ENCODE measurements at regions not wholly inside any gene's neighbourhood (a gene's known extent, or its start where the extent isn't known, plus 50 kb on each side); places are given as distances from the start of the nearest gene placed in this dataset.
A peak's percentile ranks its signal among the peaks of the same experiment; 100 is the strongest.
"Not testable (repeated sequence)": the region's sequence is repeated elsewhere in the genome, so short reads cannot be mapped to it uniquely, and the experiment has no call there.

DNA sequence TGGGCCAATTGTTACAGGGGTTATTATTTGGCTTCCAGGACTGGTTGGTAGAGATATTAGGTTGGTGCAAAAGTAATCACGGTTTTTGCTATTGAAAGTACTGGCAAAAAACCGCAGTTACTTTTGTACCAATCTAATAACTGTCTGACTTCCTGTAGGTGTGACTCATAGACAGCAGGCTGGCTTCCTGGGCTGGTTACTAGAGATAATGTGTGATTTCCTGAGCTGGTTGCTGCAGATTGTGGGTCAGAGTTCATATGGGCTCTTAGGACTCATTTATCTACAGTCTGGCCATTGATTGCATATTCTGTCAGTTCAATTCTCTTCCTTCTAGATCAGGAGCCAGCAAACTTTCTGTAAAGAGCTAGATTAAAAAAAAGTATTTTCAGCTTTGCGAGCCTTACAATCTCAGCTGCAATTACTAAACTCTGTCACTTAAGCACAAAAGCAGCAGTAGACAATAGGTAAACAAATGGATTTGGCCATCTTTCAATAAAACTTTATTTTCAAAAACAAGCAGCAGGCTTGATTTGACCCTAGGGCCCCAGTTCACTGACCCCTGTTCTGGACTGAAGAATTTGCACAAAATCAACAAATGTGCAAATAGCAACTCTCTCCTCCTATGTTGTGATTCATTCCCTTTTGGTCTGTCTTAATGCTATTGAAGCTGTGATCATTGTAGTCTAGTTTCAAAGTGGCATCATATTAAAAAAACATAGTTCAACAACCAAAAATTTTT is 50.8 kb upstream of the BOD1L1 start:
- intact Hi-C loops (cut with DNase I), result no loop called here
- DNase-seq, result no peak

DNA sequence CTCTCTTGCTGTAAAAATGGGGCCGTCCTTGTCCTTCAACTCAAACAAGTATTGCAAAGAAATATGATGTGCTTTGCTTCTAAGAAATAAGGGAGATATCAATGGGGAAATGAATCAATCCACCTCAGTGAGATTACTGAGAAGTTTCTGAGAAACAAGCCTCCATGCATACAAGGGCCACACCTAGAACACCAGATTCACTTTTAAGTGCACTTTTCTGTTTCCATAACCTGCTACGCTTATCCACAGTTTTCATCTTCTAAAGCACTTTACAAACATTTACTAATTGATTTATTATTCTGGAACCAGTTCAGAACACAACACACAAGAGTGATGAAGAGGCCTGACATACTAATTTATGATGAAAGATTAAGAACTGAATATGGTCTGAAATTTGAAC is 54.0 kb upstream of the BOD1L1 start:
- intact Hi-C loops (cut with DNase I), result no loop called here
- no peak for DNase-seq

DNA sequence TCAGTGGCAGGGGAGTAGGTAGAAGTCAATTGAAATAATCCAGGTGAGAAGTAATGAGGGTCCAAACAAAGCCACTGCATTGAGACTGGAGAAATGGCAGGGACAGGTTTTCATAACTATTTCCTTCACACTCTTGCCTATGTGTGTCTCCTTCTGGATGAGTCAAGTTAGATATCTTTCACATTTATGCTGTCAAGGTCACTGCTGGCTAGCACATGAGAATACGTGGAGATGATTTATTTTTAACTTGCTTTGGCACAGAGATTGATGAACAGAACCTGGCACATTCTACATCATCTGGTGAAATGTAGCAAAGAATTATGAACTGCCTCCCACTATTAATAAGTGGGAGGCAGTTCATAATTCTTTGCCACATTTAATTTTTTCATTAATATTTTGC is 66.7 kb upstream of the BOD1L1 start:
- intact Hi-C loops (cut with DNase I), result no loop called here
- peak in 1 of 42 donors; percentile 17 for DNase-seq

DNA sequence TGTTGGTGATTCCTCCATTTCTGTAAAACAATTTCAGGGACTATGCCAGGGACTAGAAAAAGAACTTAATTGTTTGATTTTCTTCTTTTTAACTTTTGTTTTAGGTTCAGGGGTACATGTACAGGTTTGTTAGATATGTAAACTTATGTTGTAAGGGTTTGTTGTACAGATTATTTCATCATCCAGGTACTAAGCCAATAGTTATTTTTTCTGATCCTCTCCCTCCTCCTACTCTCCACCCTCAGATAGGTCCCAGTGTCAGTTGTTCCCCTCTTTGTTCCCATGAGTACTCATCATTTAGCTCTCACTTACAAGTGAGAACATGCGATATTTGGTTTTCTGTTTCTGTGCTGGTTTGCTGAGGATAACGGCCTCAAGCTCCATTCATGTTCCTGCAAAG is 70.8 kb upstream of the BOD1L1 start:
- DNase-seq, result no peak
- intact Hi-C loops (cut with DNase I), result no loop called here

DNA sequence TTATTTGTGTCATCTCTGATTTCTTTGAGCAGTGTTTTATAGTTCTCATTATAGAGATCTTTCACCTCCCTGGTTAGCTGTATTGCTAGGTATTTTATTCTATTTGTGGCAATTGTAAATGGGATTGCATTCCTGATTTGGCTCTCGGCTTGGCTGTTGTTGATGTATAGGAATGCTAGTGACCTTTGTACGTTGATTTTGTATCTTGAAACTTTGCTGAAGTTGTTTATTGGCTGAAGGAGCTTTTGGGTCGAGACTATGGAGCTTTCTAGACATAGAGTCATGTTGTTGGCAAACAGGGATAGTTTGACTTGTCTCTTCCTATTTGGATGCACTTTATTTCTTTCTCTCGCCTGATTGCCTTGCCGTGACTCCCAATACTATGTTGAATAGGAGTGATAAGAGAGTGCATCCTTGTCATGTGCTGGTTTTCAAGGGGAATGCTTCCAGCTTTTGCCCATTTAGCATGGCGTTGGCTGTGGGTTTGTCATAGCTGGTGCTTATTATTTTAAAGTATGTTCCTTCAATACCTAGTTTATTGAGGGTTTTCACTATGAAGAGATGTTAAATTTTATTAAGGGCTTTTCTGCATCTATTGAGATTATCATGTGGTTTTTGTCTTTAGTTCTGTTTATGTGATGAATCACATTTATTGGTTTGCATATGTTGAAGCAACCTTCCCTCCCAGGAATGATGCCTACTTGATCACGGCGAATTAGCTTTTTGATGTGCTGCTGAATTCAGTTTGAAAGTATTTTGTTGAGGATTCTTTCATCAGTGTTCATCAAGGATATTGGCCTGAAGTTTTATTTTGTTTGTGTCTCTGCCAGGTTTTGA is 72.7 kb upstream of the BOD1L1 start:
- no peak for DNase-seq
- intact Hi-C loops (cut with DNase I), result no loop called here

DNA sequence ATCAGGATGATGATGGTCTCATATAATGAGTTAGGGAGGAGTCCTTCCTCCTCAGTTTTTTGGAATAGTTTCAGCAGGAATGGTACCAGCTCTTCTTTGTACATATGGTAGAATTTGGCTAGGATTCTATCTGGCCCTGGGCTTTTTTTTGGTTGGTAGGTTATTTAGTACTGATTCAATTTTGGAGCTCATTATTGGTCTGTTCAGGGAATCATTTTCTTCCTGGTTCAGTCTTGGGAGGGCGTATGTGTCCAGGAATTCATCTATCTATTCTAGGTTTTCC is 73.3 kb upstream of the BOD1L1 start:
- intact Hi-C loops (cut with DNase I); DNase-seq: not testable (repeated sequence)

DNA sequence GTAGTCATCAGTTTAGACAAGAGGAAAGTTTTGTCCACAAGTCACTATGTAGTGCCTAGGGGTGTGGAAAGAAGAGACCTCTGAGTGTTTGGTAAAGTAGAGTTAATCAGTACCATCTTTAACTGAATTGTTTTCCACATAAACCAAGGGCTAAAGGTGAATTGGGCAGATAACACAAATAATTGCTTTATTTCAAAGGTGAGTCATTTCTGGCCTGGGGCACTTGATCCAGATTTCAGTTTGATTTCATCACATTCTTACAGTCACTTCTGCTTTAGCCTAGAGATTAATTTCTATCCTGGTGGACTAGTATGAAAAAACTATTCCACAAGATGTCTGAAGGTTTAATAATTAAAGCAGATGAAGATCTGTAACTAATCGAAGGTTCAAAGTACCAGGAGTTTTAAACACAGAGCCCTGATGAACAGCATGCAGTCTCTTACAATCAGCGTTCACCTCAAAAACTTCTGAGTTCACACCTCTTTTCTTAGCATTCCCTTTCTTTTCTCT is 74.5 kb upstream of the BOD1L1 start:
- intact Hi-C loops (cut with DNase I), result no loop called here
- DNase-seq, result no peak

DNA sequence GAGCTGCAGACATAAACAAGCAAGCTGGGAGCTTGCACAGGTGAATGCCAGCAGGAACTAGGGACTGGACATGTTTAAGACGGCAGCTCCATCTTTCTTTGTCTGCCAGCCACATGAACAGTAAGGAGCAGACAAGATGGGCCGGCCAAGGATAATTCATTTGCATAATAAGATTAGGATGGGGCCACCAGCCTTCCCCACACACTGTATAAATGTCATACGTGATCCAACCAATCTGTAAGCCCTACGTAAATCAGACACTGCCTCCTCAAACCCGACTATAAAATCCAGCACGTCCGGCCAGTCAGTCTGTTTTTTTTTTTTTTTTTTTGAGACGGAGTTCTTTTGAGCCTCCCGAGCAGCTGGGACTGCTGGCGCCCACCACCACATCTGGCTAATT is 75.6 kb upstream of the BOD1L1 start:
- no peak for DNase-seq
- intact Hi-C loops (cut with DNase I), result no loop called here

DNA sequence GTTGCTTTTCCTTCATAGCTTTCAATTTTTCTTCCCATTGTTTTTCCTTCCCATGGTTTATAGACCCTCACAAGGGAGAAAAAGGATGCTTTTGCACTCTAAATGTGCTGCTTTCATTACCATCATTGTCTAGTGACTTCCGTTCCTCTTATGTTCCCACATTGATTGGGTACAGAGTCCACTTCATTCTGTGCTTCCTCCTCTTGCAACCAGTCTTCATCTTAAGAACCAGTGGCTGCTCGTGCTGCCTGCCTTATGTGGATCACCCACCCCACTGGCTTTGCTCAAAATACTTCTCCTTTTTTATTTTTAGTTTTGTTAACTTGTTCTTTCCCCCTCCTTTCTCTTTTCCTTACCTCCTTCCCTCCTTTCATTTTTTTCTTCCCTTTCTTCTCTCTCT is 76.5 kb upstream of the BOD1L1 start:
- DNase-seq, result no peak
- intact Hi-C loops (cut with DNase I), result no loop called here

DNA sequence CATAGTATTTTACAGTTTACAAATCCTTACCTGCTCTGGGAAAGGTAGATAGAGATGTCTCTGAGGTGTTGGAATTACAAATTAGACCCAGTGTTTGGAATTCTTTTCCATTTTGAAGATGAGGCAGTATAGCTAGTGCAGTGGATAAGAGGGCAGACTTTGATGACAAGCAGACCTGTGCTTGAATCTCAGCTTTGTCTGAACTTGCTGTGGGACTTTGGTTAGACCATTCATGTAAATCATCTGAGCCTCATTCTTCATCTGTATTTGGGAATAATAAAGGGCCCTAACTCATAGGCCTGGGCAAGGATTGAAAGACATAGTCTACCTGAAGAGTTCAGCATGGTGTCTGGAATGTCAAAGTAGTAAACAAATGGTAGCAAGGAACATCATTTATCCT is 77.2 kb upstream of the BOD1L1 start:
- no peak for DNase-seq
- intact Hi-C loops (cut with DNase I), result no loop called here

DNA sequence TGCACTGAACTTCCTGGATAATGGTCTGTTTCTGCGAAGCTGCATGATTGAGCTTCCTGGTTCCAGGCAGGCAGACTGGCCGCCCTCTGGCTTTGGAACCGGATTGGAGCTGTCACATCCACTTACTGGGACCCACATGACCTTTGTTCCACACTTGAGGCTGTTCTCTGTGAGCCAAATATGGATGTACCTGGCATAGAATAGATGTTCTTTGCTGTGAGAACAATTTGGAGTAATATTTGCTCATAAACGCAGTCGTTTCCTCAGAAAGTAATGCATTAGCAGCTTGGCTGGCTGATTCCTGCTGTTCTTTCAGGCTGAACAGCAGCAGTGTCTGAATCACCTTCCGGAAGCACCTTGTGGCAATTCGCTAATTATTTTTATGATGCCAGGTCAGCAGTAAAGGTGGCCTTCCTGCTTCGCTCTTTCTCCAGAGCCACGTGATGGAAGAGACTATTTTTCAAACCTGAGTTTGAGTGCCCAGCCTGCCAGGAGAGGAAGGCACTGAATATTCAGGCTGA is 78.1 kb upstream of the BOD1L1 start:
- intact Hi-C loops (cut with DNase I), result no loop called here
- DNase-seq, result peak in 2 of 42 donors; percentile 10 to 37

DNA sequence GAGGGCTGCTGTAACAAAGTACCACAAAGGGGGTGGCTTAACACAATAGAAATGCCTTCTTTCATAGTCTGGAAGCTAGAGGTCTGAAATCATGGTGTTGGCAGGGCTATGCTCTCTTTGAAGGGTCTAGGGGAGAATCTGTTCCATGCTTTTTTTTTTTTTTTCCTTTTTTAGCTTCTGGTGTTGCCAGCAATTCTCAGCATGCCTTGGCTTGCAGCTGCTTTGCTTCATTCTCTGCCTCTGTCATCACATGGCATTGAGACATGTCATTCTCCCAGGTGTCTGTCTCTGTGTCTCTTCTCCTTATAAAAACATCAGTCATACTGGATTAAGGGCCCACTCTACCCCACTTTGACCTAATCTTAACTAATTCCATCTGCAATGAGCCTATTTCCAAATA is 78.6 kb upstream of the BOD1L1 start:
- intact Hi-C loops (cut with DNase I), result no loop called here

DNA sequence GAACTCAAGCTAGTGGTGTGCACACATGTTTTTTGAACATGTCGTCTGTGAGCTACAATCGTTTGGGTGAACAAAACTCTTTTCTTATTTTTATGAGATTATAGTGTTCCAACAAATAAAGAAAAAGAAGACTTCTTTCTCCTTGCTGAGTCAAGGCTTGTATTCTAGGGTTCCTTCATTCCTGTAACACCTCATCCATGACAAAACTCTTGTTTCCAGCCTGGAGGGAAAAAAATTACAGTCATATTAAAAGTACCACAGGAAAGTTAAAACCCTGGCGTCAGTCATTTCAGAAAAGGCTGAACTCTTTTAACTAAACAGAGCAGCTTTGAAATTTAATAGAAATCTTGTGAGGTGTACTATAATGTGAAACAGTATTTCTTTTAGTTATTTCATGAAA is 79.2 kb upstream of the BOD1L1 start:
- no peak for DNase-seq

More for the DNA sequence above, 78.6 kb upstream of the BOD1L1 start:
- DNase-seq, result no peak

DNA sequence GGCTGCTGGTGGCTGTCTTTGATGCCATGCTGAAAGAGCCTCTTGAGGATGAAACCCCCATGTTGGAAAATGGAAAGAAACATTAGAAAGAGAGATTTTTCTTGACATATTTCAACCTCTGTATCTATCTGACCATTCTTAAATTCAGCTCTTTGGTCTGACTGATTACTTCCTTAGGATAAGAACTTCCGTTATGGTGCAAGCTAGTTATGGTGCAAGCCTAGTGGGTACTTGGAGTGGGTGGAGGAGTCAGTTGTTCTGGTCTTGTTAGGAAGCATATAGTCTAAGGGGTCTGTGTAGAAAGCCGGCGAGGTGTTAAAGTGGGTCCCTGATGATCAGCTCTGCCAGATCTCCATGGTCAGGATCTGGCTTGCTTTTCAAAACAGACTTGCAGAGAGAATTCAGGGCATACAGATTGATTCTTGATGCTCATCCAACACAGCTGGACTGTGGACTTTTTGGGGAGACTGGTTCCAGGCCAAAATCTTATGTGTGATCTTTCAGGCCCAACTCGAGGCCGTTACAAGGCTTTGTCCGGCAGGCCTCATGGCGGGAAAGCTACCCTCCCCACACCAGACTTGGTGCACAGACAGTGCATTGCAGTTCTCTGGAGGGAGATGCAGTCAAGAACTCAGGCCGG is 82.8 kb upstream of the BOD1L1 start:
- DNase-seq, result no peak

More for the DNA sequence above, 79.2 kb upstream of the BOD1L1 start:
- intact Hi-C loops (cut with DNase I), result no loop called here

DNA sequence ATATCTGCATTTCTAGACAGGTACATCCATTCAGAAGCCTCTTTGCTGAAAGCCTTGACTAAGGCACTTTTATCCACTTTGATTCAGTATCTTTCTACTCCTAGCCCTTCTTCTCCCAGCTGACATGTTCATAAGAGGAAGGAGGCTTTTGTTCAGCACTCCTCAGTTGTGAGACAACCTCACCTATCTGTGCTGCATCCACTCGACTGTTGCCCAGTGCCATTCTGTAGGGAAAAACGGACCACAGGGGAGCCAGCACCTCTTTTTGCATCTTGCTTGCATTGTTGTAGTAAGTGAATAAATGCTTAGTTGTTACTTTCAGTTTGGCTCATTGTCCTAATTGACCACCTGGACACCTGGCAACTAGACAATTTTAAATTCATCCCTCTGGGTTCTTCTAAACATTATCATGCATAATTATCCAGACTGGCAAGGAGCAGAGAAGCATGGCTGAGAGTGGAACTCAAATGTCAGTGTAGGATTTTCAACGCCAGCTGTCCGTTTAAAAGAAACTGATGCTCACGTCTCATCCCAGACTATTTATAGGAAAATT is 83.8 kb upstream of the BOD1L1 start:
- intact Hi-C loops (cut with DNase I), result no loop called here
- no peak for DNase-seq

More for the DNA sequence above, 82.8 kb upstream of the BOD1L1 start:
- intact Hi-C loops (cut with DNase I), result no loop called here

DNA sequence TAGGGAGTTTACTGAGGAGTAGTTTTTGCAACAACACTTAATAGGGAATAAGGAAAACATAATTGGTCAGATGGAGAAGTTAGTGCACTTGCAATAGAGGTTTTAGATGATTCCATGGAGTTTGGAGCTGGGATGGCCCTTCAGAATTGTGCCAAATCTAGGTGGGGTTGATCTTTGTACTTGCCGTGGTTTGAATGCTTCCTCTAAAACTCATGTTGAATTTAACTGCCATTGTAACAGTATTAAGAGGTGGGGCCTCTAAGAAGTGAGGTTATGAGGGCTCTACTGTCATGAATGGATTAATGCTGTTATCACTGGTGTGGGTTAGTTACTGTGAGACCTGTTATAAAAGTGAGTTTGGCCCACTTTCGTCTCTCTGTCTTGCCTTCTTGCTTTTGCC is 94.4 kb upstream of the BOD1L1 start:
- intact Hi-C loops (cut with DNase I), result no loop called here
- no peak for DNase-seq

DNA sequence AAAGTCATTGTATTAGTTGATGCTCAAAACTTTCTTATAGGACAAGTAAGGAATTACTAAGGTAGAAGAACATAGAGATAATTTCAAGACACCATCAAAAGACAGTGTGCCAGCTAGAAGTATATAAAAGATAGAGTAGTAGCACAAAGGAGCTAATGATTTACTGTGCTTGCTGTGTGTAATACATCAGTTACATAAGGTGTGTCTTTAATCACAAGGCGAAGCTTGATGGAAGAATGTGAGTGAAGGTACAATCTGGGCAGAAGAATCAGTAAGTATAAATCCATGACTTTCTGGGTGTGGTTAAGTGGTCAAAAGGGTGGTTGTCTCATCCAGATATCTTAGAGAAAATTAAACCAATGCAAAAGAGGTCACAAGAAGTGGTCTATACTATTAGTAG is 95.1 kb upstream of the BOD1L1 start:
- intact Hi-C loops (cut with DNase I), result no loop called here
- DNase-seq, result no peak

DNA sequence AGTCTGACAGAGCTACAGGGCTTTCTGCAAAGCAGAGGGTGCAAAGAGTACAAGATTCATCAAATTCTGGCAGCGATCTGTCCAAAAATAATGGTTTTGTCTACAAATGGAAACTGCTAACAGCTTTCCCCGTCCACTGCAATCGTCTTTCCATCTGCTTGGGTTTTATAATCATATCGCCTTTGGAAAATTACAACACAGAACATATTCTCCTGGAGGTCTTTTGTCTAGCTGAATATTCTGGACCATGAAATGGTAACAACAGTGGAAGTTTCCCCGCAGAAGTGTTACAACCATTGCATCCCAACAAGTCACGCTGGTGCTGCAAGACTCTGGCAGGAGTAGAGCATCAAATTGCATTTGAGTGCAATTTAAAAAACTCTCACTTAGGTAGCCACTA is 101.2 kb upstream of the BOD1L1 start:
- DNase-seq, result no peak
- intact Hi-C loops (cut with DNase I), result no loop called here

DNA sequence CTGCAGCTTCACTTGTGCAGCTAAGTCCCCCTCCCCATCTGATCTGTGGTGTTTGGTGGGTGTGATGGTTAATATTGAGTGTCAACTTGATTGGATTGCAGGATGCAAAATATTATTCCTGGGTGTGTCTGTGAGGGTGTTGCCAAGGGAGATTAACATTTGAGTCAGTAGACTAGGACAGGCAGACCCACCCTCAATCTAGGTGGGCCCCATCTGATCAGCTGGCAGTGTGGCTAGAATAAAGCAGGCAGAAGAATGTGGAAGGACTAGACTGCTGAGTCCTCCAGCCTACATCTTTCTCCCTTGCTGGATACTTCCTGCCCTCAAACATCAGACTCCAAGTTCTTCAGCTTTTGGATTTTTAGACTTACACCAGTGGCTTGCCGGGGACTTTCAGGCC is 103.5 kb upstream of the BOD1L1 start:
- intact Hi-C loops (cut with DNase I), result no loop called here
- no peak for DNase-seq

DNA sequence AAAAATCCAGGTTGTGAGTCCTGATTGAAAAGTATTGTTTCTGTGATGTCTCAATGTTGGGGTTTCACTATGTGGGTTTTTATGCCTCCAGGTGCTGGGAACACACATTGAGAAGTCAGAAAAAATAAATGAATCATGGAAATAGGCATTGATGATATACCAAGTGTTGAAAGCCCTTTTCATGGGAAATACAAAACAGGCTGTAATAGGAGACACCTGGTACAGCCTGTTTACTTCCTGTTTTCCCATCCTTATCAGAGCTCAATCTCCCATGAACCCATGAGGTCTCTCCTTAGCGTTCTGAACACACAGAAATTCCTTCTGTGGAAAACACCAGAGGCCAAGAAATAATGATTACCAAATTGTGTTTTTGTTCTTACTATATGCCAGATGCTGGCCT is 106.3 kb upstream of the BOD1L1 start:
- intact Hi-C loops (cut with DNase I), result no loop called here
- DNase-seq, result no peak
